GM15510 (cell line): ENCODE measurements at regions not wholly inside any gene's neighbourhood (a gene's known extent, or its start where the extent isn't known, plus 50 kb on each side); places are given as distances from the start of the nearest gene placed in this dataset.
A peak's percentile ranks its signal among the peaks of the same experiment; 100 is the strongest.

Experiments used
- POLR2A ChIP-seq: IDR thresholded peaks from 3 replicates; pipeline ENCODE4 v1.6.1; 2011; ENCODE audit warnings: borderline replicate concordance; ENCODE audit not compliant: insufficient read length; ENCODE audit errors: extremely low read depth

DNA sequence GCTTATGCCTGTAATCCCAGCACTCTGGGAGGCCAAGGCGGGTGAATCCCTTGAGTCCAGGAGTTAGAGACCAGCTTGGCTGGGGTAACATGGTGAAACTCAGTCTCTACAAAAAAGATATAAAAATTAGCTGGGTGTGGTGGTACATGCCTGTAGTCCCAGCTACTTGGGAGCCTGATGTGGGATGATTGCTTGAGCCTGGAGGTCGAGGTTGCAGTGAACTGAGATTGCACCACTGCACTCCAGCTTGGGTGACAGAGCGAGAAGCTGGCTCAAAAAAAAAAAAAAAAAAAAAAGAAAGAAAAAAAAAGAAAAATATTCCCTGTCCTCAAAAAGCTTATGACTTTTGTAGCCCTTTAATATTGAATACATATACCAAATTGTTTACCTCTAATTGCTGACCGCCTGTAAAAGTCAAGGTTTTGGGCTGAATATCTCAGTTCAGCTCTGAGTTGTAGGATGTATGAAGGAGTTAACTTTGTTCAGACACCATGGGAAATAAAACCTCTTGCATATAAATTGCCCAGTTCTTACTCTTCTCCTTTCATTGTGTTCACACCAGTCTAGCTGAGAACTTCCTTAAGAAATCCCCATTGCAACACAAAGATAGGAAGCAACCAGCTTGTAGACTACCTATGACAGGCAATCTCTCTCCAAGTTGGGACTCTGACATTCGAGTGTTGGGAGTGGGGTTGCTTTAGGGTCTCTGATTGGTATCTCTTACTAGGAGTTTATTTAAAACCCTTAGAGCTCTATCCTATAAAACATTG is 97.6 kb upstream of the RASGRP1 start:
- TF ChIP-seq POLR2A, result no peak

- TF ChIP-seq POLR2A, result no peak
Measured at GRCh38 chr15:38662805-38663204, 98.2 kb upstream of the RASGRP1 start.

- TF ChIP-seq POLR2A, result no peak
Measured at GRCh38 chr15:38665586-38666305, 101.1 kb upstream of the RASGRP1 start.

- no peak for TF ChIP-seq POLR2A
Measured at GRCh38 chr15:38666865-38667510, 102.4 kb upstream of the RASGRP1 start.

- no peak for TF ChIP-seq POLR2A
Measured at GRCh38 chr15:38667890-38668850, 103.6 kb upstream of the RASGRP1 start.

DNA sequence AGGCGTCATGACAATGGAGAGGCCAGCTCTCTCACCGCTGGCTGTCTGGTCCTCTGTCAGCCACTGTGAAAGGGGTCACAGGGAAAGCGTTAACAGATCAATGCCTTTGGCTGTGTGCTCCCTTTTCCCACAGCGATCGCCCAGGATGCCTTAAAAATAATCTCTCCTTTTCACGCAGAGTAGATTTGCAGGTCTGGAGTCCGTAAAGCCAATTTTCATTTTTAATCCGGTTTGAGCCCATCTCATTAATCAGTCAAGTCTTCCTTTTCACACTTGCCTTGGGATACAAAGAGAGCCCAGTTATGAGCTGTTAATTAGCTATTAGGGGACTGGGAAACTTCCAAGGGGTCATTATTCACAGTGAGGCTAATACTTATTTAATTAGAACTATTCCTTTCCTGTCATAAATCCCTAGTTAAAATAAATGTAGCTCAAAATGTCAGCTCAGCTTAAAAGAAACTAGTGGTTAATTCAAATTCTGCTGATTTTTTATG is 104.3 kb upstream of the RASGRP1 start:
- no peak for TF ChIP-seq POLR2A

DNA sequence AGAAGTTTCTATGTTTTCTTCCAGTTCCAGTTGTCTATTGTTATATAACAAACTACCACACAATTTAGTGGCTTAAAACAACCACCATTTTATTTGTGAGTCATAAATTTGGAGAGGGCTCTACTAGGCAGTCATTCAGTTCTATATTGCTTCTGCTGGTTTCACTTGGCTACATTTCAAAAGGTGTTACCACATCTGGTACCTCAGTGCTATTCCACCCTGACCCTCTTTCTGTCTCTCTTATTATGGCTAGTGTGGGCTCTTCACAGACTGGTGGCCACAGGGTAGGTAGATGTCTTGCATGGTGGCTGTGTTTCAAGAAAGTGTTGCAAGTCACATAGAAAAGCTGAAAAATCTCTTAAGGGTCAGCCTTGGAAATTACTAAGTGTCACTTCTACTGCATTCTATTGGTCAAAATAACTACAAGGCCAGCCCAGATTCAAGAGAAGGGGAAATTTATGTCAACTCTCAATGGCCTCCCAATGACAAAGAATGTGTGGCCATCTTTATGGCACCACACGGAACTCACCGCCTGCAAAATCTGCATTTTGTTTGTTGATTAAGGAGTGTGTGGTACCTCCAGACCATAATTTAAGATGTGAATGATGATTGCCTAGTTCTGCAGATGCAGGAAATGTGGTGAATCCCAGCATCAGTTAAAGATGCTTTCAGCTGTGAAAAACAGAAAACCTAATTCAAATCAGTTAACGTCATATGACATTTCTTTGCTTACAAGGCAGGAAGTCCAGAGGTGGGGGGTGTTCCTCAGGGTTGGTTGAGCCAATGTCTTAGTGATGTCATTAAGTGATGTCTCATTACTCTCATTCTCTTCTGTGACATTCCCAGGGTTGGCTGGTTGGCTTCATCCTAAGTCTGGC is 105.8 kb upstream of the RASGRP1 start:
- no peak for TF ChIP-seq POLR2A

GRCh38 chr15:38671006-38671387 is 106.4 kb upstream of the RASGRP1 start:
- TF ChIP-seq POLR2A, result no peak

DNA sequence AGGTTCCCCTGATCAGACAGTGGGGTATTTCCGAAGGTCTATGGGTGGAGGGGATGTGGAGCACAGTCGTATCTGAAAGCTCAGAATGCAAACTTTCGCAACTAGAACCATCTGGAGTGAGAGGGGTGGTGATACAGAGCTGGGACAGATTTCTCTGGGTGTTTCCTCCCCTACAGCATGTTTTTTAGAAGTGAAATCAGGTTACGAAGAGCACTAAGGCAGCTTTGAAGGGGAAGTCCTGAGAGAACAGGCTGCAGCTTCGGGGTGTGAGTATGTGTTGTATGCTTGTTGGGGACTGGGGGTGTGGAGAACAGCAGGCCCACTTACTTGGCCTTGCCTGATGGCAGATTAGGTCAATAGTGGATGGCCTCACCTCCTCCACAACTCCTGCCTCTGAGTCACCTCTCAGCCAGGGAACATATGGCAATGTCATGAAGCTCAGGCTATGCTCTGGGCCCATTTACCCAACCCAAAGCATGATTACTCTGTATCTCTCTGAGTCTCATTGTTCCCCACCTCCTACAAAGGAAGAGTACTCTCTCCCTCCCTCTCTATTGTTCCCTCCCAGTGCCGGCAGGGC is 107.2 kb upstream of the RASGRP1 start:
- TF ChIP-seq POLR2A, result peak; percentile 18

- no peak for TF ChIP-seq POLR2A
Measured at GRCh38 chr15:38672273-38672672, 107.7 kb upstream of the RASGRP1 start.

- TF ChIP-seq POLR2A, result no peak
Measured at GRCh38 chr15:38672814-38673670, 108.4 kb upstream of the RASGRP1 start.

- TF ChIP-seq POLR2A, result no peak
Measured at GRCh38 chr15:38674448-38674847, 109.8 kb upstream of the RASGRP1 start.
